ENCODE measurements at regions not wholly inside any gene's neighbourhood (a gene's known extent, or its start where the extent isn't known, plus 50 kb on each side); places are given as distances from the start of the nearest gene placed in this dataset.
A peak's percentile ranks its signal among the peaks of the same experiment; 100 is the strongest.

DNA sequence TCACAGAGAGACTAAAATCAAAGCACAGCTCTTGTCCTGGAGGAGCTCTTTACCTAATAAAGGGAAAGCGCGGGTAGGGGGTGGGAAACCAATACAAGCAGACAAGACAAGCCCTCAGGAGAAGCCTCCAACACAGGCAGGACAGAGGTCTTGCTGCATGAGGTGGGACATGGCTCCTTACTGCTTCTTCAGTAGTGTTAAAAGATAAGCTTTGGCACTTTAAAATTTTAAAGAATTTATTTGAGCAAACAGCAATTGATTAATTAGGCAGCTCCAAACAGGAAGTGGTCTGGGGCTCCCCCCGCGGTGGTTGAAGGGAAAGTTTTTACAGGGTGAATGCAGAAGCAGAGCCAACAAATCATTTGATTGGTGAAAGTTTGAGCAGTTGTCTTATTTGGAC, 50.3 kb upstream of the MACC1 start:
- DNase-seq = no peak
- CTCF ChIA-PET = interaction anchor here (0.7 kb wide), 1 partner anchor 80 kb away, joined by 3 read pairs; no protein-coding TSS in a partner anchor

DNA sequence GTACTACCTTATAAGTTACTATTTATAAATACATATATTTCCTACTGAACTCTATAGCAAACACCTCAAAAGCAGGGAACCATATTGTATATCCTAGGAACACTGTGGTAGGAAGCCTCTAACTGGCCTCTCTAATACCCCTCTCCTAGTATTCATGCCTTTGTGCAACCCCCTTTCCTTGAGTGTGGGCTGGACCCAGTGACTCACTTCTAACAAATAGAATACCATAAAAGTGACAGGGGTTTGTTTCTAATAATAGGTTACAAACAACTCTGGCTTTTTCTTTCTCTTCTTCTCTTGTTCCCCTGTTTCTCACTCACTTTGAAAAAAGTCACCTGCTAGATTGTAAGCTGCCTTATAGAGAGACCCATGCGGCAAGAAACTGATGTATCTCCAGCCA, 51.6 kb upstream of the MACC1 start:
- Mint-ChIP-seq H3K27ac (no peak overlapping the region), H3K9me3 (no peaks in the 10 kb centered on the region), H3K27me3 (no peaks in the 10 kb centered on the region), H3K4me3 (no peak overlapping the region), H3K4me1 (no peaks in the 10 kb centered on the region), H3K36me3 (no peaks in the 10 kb centered on the region)
- CTCF ChIA-PET = no interaction called here
- DNase-seq = no peak

More for the DNA sequence above, 50.3 kb upstream of the MACC1 start:
- Mint-ChIP-seq H3K4me1 (no peaks in the 10 kb centered on the region), H3K36me3 (no peaks in the 10 kb centered on the region), H3K27ac (no peak overlapping the region), H3K4me3 (no peak overlapping the region), H3K9me3 (no peaks in the 10 kb centered on the region), H3K27me3 (no peaks in the 10 kb centered on the region)

DNA sequence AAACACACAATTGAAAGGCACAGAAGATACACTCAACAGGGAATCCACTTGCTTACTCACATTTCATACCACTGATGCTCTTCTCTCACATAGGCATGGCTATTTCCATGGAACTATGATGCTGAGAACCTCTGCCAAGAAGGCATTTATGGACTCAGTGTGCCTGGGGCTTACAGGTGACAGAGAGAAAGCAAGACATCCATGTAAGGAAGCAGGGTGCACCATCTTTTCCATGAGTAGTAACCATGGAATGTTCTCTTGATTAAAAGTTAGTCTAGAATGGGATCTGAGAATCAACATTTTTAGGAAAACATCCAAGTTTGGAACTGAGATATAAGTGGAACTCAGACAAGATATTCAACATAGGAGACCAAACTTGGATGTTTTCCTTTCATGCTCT, 52.5 kb upstream of the MACC1 start:
- H3K4me1 Mint-ChIP-seq = no peaks in the 10 kb centered on the region
- H3K4me3 Mint-ChIP-seq = no peak overlapping the region
- H3K9me3 Mint-ChIP-seq = no peaks in the 10 kb centered on the region
- no peak overlapping the region for H3K27ac Mint-ChIP-seq
- no peaks in the 10 kb centered on the region for H3K36me3 Mint-ChIP-seq
- no peaks in the 10 kb centered on the region for H3K27me3 Mint-ChIP-seq
- CTCF ChIA-PET = no interaction called here
- no peak for DNase-seq

DNA sequence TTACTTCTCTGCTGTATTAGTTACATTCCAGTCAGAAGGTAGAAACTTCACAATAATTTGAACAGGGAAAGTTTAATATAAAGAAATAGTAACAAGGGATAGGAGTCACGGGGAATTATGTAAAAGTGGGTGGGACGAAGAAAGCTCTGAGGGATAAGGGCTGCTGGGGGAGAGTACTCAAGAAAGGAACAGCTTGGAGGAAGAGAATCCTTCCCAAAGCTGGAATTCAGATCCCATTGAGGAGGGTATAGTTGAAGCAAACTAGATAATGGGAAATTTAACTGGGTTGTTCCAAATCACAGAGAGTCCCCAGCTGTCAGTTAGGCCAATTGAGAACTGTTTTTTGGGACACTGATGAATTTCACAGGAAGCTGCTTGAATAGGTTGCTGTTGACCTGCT, 53.2 kb upstream of the MACC1 start:
- no peak overlapping the region for H3K27ac Mint-ChIP-seq
- no peaks in the 10 kb centered on the region for H3K4me1 Mint-ChIP-seq
- H3K9me3 Mint-ChIP-seq = no peaks in the 10 kb centered on the region
- CTCF ChIA-PET = no interaction called here
- DNase-seq = no peak
- no peak overlapping the region for H3K4me3 Mint-ChIP-seq
- no peaks in the 10 kb centered on the region for H3K36me3 Mint-ChIP-seq
- H3K27me3 Mint-ChIP-seq = no peaks in the 10 kb centered on the region

DNA sequence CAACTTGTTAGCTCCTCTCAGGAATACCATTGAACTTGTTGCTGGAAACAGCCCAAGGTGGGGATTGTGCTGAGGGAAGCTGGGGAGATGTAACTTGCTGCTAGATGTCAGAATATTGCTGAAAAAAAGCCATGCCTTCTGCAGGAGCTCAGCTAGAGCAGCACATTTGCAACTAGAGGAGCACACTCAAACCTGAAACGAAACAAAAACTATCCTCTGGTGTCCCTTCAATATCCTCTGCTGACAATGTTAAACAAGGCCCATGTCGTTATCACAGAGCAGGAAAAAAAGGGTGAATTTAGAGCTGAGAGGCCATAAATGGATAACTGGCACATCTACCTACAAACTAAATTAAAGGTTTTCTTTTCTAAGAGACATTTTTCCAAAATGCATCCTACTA, 53.7 kb upstream of the MACC1 start:
- Mint-ChIP-seq H3K27ac (no peak overlapping the region), H3K4me3 (no peak overlapping the region), H3K9me3 (no peaks in the 10 kb centered on the region), H3K27me3 (no peaks in the 10 kb centered on the region), H3K36me3 (no peaks in the 10 kb centered on the region), H3K4me1 (no peaks in the 10 kb centered on the region)
- DNase-seq = no peak
- CTCF ChIA-PET = no interaction called here

DNA sequence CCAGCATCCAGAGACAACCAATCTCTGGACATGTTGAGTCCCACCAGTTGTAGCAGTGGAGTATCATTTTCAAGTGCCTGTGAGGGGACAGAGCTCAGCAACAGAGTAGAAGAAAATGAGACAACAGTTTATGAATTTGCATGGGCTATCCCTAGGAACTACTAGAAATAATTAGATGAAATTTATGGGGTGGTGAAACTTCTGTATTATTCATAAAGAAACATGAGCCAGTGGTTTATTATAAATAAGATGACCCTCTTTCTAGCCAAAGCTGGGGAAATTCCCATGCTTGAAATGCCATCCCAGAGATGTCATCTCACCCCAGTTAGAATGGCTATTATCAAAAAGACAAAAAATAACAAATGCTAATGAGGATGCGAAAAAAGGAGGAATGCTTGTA, 55.1 kb upstream of the ITGB8 start:
- H3K27me3 Mint-ChIP-seq = no peaks in the 10 kb centered on the region
- H3K36me3 Mint-ChIP-seq = no peaks in the 10 kb centered on the region
- no peak for DNase-seq
- no peaks in the 10 kb centered on the region for H3K9me3 Mint-ChIP-seq
- H3K4me3 Mint-ChIP-seq = no peak overlapping the region
- no peaks in the 10 kb centered on the region for H3K4me1 Mint-ChIP-seq
- H3K27ac Mint-ChIP-seq = no peak overlapping the region
- CTCF ChIA-PET = no interaction called here

DNA sequence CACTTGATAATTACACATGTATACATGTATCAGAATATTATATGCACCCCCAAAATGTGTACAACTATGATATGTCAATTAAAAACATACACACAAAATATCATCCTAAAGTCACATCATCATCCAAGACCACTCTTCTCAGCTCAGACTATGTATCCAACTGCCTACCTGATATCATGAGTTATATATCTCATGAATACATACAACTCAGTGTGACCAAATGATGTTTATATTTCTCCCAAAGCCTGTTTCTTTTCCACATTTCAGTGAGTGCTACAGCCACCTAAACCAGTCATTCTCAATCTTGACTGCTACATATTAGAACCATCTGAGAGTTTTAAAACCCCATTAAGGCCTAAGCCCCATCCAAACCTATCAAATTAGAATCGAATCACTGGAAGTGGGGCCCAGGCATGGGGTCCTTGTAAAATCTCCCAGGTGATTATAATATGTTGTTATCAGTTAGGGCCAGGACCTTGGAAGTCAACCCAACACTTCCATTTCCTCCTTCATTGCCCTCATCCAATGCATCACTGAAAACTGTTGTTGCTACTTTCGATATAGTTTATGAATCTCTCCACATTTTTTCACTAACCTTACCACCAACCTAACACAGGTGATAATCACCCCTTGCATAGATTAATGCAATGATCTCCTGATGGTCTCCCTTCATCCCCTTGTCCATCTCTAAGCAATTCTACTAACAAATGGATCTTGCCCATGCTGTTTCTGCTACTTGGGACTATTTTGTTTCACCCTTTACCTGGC, 53.8 kb upstream of the ITGB8 start:
- H3K4me3 Mint-ChIP-seq = no peak overlapping the region
- no peak overlapping the region for H3K27ac Mint-ChIP-seq
- peak; percentile 21 for DNase-seq
- H3K27me3 Mint-ChIP-seq = no peaks in the 10 kb centered on the region
- CTCF ChIA-PET = no interaction called here
- H3K9me3 Mint-ChIP-seq = no peaks in the 10 kb centered on the region
- no peaks in the 10 kb centered on the region for H3K36me3 Mint-ChIP-seq
- H3K4me1 Mint-ChIP-seq = no peaks in the 10 kb centered on the region

DNA sequence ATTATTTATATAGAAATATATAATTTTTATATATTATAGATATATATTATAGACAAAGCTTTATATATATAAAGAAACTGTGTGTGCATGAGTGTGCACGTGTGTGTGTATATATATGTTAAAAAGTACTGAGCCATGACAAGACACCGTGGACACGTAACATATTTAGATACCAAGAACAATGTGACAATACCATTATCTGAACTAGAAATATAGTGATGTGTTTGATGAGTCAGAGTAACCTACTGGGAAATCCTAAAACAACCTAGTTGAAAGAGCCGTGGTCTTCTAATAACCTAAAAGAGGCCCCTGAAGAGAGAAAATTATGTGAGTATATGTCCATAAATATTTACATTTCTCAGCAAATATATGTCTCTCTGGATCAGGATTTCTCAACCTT, 50.7 kb upstream of the ITGB8 start:
- DNase-seq = no peak
- Mint-ChIP-seq H3K27me3 (peaks cover 4% of the 10 kb centered on the region), H3K4me1 (no peaks in the 10 kb centered on the region), H3K9me3 (no peaks in the 10 kb centered on the region), H3K27ac (no peak overlapping the region), H3K4me3 (no peak overlapping the region), H3K36me3 (no peaks in the 10 kb centered on the region)
- CTCF ChIA-PET = interaction anchor here (0.7 kb wide), 1 partner anchor 43 kb away, joined by 3 read pairs; no protein-coding TSS in a partner anchor

DNA sequence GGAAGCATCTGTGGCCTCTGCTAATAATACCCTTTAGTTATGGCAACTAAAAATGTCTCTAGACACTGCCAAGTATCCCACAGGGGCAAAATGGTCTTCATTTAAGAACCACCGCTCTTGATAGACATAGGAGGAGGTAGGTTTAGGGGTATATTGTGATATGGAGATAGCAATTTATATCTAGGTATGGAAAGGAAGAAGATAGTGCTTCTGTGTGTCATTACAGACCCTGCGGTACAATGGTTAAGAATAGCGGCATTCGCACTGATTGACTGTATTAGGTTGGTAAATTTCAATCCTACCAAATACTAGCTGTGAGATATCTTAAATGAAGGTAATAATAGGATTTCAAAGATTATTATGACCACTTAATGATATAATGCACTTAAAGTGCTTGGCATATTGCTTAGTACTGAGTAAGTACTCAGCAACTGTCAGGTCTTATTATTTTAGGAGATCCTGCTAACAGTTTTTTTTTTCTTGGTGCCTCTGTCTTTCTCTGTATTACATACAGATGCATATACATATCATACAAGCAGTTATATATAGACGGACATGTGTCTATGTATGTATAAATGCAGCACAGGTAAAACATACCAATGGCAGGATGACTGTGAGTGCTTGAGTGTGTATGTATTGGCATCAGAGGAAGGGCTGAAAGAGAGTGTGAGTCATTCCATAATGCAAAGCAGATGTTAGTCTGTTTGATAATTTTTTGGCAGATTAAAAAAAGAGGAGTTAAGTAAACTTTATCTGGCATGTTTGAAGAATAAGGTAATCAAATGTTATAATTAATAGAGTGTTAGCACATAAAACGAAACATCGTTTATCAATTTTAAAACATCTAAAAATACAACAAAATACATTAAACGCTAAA, 50.0 kb upstream of the ITGB8 start:
- CTCF ChIA-PET = interaction anchor here (0.7 kb wide), 1 partner anchor 42 kb away, joined by 3 read pairs; no protein-coding TSS in a partner anchor
- H3K27ac Mint-ChIP-seq = no peak overlapping the region
- H3K4me3 Mint-ChIP-seq = no peak overlapping the region
- H3K4me1 Mint-ChIP-seq = no peaks in the 10 kb centered on the region
- H3K9me3 Mint-ChIP-seq = no peaks in the 10 kb centered on the region
- DNase-seq = no peak
- no peaks in the 10 kb centered on the region for H3K36me3 Mint-ChIP-seq
- H3K27me3 Mint-ChIP-seq = peaks cover 4% of the 10 kb centered on the region
